WTC11 (cell line): ENCODE measurements at regions not wholly inside any gene's neighbourhood (a gene's known extent, or its start where the extent isn't known, plus 50 kb on each side); places are given as distances from the start of the nearest gene placed in this dataset.
"Not testable (repeated sequence)": the region's sequence is repeated elsewhere in the genome, so short reads cannot be mapped to it uniquely, and the experiment has no call there.

Experiments
- ATAC-seq: fragments of 200-7000 bp; cut with Tn5 transposase; 2 replicates; pipeline ENCODE4 v1.10.0; 2021; ENCODE audit warnings: mild to moderate bottlenecking, moderate library complexity
- CTCF ChIA-PET: fragments of 300-600 bp; sonication (Branson Sonifier 250); formaldehyde crosslinking; loops from one replicate; lab custom pipeline; 2021; ENCODE audit warnings: antibody characterized with exemption; lab: Charles Lee
- POLR2A ChIA-PET: fragments of 350-600 bp; sonication (Branson Sonifier 250); formaldehyde crosslinking; loops from one replicate; lab custom pipeline; 2021; ENCODE audit warnings: antibody characterized with exemption; lab: Charles Lee
- DNase-seq: peaks from one replicate; pipeline ENCODE4 v3.0.0; 2021; ENCODE audit warnings: low spot score
- H3K27ac Mint-ChIP-seq: 2 replicates; pipeline ENCODE4 v1.8.0; 2021; ENCODE audit warnings: mixed read lengths
- H3K27me3 Mint-ChIP-seq: 2 replicates; pipeline ENCODE4 v1.8.0; 2021; ENCODE audit warnings: low read depth, mild to moderate bottlenecking, moderate library complexity, mixed read lengths
- H3K36me3 Mint-ChIP-seq: 2 replicates; pipeline ENCODE4 v1.8.0; 2021; ENCODE audit warnings: mixed read lengths
- H3K4me1 Mint-ChIP-seq: 2 replicates; pipeline ENCODE4 v1.8.0; 2022; ENCODE audit warnings: mixed read lengths
- H3K4me3 Mint-ChIP-seq: 2 replicates; pipeline ENCODE4 v1.8.0; 2021; ENCODE audit warnings: mild to moderate bottlenecking, moderate library complexity, mixed read lengths
- H3K9me3 Mint-ChIP-seq: 2 replicates; pipeline ENCODE4 v1.8.0; 2021; ENCODE audit warnings: mixed read lengths
- CREM ChIP-seq: sonication (generic); formaldehyde crosslinking; IDR thresholded peaks from 2 replicates; pipeline ENCODE4 v1.8.1; 2022; ENCODE audit warnings: mild to moderate bottlenecking, missing genetic modification reagents, moderate library complexity
- HMGA2 ChIP-seq: fragments of 250-450 bp; sonication (Bioruptor Pico); IDR thresholded peaks from 2 replicates; pipeline ENCODE4 v1.4.0; 2021; ENCODE audit warnings: mild to moderate bottlenecking, moderate library complexity
- PRDM15 ChIP-seq: sonication (generic); formaldehyde crosslinking; IDR thresholded peaks from 2 replicates; pipeline ENCODE4 v1.8.0; 2022; ENCODE audit warnings: missing genetic modification reagents
- TF ChIP-seq, protein P1 (sequence below): sonication (generic); formaldehyde crosslinking; IDR thresholded peaks from 2 replicates; pipeline ENCODE4 v1.8.0; 2023; ENCODE audit warnings: missing genetic modification reagents, mild to moderate bottlenecking, borderline replicate concordance
- TF ChIP-seq, protein P2 (sequence below): sonication (generic); formaldehyde crosslinking; IDR thresholded peaks from 2 replicates; pipeline ENCODE4 v1.8.1; 2023; ENCODE audit warnings: mild to moderate bottlenecking, missing genetic modification reagents
- TF ChIP-seq, protein P3 (sequence below): fragments of 250-450 bp; sonication (Bioruptor Pico); IDR thresholded peaks from 2 replicates; pipeline ENCODE4 v2.1.2; 2022; ENCODE audit warnings: mild to moderate bottlenecking, moderate library complexity
- TF ChIP-seq, protein P4 (sequence below): sonication (generic); formaldehyde crosslinking; IDR thresholded peaks from 2 replicates; pipeline ENCODE4 v1.8.1; 2023; ENCODE audit warnings: mild to moderate bottlenecking, moderate library complexity, missing genetic modification reagents
- TF ChIP-seq, protein P5 (sequence below): fragments of 250-450 bp; sonication (Bioruptor Pico); IDR thresholded peaks from 2 replicates; pipeline ENCODE4 v1.8.0; 2021; ENCODE audit warnings: mild to moderate bottlenecking
- TF ChIP-seq, protein P6 (sequence below): sonication (generic); formaldehyde crosslinking; IDR thresholded peaks from 2 replicates; pipeline ENCODE4 v1.8.1; 2023; ENCODE audit warnings: mild to moderate bottlenecking, missing genetic modification reagents

DNA sequence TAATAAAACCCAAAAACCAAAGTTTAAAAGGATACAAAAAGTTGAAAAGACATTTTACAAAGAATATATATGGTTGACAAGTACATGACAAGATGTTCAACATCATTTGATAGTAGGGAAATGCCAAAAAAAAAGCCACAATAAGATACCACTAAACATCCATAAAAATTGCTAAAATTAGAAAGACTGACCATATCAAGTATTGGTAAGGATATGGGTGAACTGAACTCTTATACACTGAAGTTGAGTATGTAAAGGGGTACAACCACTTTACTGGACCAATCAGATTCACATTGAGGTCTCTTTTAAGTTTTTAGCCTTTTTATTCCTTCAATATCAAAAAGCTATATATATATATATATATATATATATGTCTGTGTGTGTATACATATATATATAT is 190.5 kb upstream of the P2RY1 start (continued):
- TF ChIP-seq, protein P1, sequence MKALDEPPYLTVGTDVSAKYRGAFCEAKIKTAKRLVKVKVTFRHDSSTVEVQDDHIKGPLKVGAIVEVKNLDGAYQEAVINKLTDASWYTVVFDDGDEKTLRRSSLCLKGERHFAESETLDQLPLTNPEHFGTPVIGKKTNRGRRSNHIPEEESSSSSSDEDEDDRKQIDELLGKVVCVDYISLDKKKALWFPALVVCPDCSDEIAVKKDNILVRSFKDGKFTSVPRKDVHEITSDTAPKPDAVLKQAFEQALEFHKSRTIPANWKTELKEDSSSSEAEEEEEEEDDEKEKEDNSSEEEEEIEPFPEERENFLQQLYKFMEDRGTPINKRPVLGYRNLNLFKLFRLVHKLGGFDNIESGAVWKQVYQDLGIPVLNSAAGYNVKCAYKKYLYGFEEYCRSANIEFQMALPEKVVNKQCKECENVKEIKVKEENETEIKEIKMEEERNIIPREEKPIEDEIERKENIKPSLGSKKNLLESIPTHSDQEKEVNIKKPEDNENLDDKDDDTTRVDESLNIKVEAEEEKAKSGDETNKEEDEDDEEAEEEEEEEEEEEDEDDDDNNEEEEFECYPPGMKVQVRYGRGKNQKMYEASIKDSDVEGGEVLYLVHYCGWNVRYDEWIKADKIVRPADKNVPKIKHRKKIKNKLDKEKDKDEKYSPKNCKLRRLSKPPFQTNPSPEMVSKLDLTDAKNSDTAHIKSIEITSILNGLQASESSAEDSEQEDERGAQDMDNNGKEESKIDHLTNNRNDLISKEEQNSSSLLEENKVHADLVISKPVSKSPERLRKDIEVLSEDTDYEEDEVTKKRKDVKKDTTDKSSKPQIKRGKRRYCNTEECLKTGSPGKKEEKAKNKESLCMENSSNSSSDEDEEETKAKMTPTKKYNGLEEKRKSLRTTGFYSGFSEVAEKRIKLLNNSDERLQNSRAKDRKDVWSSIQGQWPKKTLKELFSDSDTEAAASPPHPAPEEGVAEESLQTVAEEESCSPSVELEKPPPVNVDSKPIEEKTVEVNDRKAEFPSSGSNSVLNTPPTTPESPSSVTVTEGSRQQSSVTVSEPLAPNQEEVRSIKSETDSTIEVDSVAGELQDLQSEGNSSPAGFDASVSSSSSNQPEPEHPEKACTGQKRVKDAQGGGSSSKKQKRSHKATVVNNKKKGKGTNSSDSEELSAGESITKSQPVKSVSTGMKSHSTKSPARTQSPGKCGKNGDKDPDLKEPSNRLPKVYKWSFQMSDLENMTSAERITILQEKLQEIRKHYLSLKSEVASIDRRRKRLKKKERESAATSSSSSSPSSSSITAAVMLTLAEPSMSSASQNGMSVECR: no peak

- CTCF ChIA-PET: no interaction called here
- peaks cover 21% of the 10 kb centered on the region for H3K4me1 Mint-ChIP-seq
- no peak overlapping the region for H3K27ac Mint-ChIP-seq
- peaks cover 10% of the 10 kb centered on the region; the same call in 1 of the 2 replicates for H3K36me3 Mint-ChIP-seq
- no peaks in the 10 kb centered on the region for H3K27me3 Mint-ChIP-seq
- peaks cover 26% of the 10 kb centered on the region for H3K9me3 Mint-ChIP-seq
- ATAC-seq (no peak), DNase-seq (no peak)
- POLR2A ChIA-PET: no interaction called here
- TF ChIP-seq, protein P2, sequence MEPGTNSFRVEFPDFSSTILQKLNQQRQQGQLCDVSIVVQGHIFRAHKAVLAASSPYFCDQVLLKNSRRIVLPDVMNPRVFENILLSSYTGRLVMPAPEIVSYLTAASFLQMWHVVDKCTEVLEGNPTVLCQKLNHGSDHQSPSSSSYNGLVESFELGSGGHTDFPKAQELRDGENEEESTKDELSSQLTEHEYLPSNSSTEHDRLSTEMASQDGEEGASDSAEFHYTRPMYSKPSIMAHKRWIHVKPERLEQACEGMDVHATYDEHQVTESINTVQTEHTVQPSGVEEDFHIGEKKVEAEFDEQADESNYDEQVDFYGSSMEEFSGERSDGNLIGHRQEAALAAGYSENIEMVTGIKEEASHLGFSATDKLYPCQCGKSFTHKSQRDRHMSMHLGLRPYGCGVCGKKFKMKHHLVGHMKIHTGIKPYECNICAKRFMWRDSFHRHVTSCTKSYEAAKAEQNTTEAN (CRISPR knock-in tag): no peak
- no peak overlapping the region for H3K4me3 Mint-ChIP-seq
These were observed 188.9 kb upstream of the P2RY1 start for GRCh38 chr3:152646004-152646403.

- no peak overlapping the region for H3K4me3 Mint-ChIP-seq
- TF ChIP-seq, protein P3, sequence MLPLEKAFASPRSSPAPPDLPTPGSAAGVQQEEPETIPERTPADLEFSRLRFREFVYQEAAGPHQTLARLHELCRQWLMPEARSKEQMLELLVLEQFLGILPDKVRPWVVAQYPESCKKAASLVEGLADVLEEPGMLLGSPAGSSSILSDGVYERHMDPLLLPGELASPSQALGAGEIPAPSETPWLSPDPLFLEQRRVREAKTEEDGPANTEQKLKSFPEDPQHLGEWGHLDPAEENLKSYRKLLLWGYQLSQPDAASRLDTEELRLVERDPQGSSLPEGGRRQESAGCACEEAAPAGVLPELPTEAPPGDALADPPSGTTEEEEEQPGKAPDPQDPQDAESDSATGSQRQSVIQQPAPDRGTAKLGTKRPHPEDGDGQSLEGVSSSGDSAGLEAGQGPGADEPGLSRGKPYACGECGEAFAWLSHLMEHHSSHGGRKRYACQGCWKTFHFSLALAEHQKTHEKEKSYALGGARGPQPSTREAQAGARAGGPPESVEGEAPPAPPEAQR (CRISPR knock-in tag): no peak
- TF ChIP-seq CREM (CRISPR knock-in tag): no peak
- TF ChIP-seq, protein P4, sequence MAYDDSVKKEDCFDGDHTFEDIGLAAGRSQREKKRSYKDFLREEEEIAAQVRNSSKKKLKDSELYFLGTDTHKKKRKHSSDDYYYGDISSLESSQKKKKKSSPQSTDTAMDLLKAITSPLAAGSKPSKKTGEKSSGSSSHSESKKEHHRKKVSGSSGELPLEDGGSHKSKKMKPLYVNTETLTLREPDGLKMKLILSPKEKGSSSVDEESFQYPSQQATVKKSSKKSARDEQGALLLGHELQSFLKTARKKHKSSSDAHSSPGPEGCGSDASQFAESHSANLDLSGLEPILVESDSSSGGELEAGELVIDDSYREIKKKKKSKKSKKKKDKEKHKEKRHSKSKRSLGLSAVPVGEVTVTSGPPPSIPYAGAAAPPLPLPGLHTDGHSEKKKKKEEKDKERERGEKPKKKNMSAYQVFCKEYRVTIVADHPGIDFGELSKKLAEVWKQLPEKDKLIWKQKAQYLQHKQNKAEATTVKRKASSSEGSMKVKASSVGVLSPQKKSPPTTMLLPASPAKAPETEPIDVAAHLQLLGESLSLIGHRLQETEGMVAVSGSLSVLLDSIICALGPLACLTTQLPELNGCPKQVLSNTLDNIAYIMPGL (CRISPR knock-in tag): no peak
- TF ChIP-seq PRDM15 (CRISPR knock-in tag): no peak
- TF ChIP-seq, protein P5, sequence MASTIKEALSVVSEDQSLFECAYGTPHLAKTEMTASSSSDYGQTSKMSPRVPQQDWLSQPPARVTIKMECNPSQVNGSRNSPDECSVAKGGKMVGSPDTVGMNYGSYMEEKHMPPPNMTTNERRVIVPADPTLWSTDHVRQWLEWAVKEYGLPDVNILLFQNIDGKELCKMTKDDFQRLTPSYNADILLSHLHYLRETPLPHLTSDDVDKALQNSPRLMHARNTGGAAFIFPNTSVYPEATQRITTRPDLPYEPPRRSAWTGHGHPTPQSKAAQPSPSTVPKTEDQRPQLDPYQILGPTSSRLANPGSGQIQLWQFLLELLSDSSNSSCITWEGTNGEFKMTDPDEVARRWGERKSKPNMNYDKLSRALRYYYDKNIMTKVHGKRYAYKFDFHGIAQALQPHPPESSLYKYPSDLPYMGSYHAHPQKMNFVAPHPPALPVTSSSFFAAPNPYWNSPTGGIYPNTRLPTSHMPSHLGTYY (CRISPR knock-in tag): no peak
- TF ChIP-seq HMGA2 (CRISPR knock-in tag): no peak
- TF ChIP-seq, protein P6, sequence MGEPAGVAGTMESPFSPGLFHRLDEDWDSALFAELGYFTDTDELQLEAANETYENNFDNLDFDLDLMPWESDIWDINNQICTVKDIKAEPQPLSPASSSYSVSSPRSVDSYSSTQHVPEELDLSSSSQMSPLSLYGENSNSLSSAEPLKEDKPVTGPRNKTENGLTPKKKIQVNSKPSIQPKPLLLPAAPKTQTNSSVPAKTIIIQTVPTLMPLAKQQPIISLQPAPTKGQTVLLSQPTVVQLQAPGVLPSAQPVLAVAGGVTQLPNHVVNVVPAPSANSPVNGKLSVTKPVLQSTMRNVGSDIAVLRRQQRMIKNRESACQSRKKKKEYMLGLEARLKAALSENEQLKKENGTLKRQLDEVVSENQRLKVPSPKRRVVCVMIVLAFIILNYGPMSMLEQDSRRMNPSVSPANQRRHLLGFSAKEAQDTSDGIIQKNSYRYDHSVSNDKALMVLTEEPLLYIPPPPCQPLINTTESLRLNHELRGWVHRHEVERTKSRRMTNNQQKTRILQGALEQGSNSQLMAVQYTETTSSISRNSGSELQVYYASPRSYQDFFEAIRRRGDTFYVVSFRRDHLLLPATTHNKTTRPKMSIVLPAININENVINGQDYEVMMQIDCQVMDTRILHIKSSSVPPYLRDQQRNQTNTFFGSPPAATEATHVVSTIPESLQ (CRISPR knock-in tag): no peak
- H3K9me3 Mint-ChIP-seq: peaks cover 12% of the 10 kb centered on the region
- no peaks in the 10 kb centered on the region for H3K27me3 Mint-ChIP-seq
- 0 out of 2 replicates have a peak, but pooled peaks cover 1% of the 10 kb centered on the region for H3K36me3 Mint-ChIP-seq
- ChIA-PET CTCF (no interaction called here), POLR2A (no interaction called here)
- DNase-seq (no peak), ATAC-seq (no peak)
- no peak overlapping the region for H3K27ac Mint-ChIP-seq
- peaks cover 50% of the 10 kb centered on the region for H3K4me1 Mint-ChIP-seq
These were observed 184.8 kb upstream of the P2RY1 start for GRCh38 chr3:152650177-152650576.

GRCh38 chr3:152650923-152651322 is 184.0 kb upstream of the P2RY1 start:
- H3K4me3 Mint-ChIP-seq, H3K36me3 Mint-ChIP-seq, CTCF ChIA-PET, DNase-seq, ATAC-seq, H3K9me3 Mint-ChIP-seq, H3K27ac Mint-ChIP-seq, POLR2A ChIA-PET, H3K27me3 Mint-ChIP-seq: not testable (repeated sequence)
- H3K4me1 Mint-ChIP-seq: peaks cover 55% of the 10 kb centered on the region
